IMR-90 (cell line): ENCODE measurements at regions not wholly inside any gene's neighbourhood (a gene's known extent, or its start where the extent isn't known, plus 50 kb on each side); places are given as distances from the start of the nearest gene placed in this dataset.

Source experiments
- ATAC-seq: fragments of 200-7000 bp; cut with Tn5 transposase; 2 replicates; pipeline ENCODE4 v1.9.1; 2020; ENCODE audit warnings: low read depth, mild to moderate bottlenecking, moderate library complexity
- BruUV-seq: library from RNA; stranded (reverse); fragments of 400-500 nt; replicated peaks from 2 replicates; lab custom pipeline; 2021; lab: Mats Ljungman, UMichigan
- CTCF ChIA-PET: fragments of 300-600 bp; formaldehyde crosslinking; extraction: SDS; loops from one replicate; lab custom pipeline; 2021; ENCODE audit warnings: antibody characterized with exemption; lab: Yijun Ruan, JAX
- POLR2A ChIA-PET: fragments of 300-600 bp; sonication (Branson Sonifier 250); formaldehyde crosslinking; loops from one replicate; lab custom pipeline; 2022; ENCODE audit warnings: antibody characterized with exemption; ENCODE audit not compliant: unreplicated experiment; lab: Charles Lee
- DNase-seq: peaks from one replicate; pipeline ENCODE4 v3.0.0; 2013
- H2AFZ ChIP-seq: replicated peaks from 2 replicates; pipeline ENCODE3; 2013; ENCODE audit warnings: low read length, mild to moderate bottlenecking; ENCODE audit not compliant: poor library complexity
- H2AK5ac ChIP-seq: 2 replicates; pipeline ENCODE4 v1.6.1; 2013; ENCODE audit warnings: low read depth, low read length, inconsistent platforms
- H2AK9ac ChIP-seq: replicated peaks from 2 replicates; pipeline ENCODE3; 2013; ENCODE audit warnings: mild to moderate bottlenecking, low read depth, low read length, moderate library complexity; ENCODE audit not compliant: poor library complexity
- H2BK120ac ChIP-seq: 2 replicates; pipeline ENCODE4 v1.6.1; 2013; ENCODE audit warnings: low read depth, low read length, inconsistent platforms
- H2BK15ac ChIP-seq: 3 replicates; pipeline ENCODE4 v1.6.1; 2013; ENCODE audit warnings: low read depth, low read length, inconsistent platforms
- H2BK20ac ChIP-seq: 2 replicates; pipeline ENCODE4 v1.6.1; 2013; ENCODE audit warnings: low read depth, mild to moderate bottlenecking, inconsistent platforms, low read length, moderate library complexity
- H2BK5ac ChIP-seq: 2 replicates; pipeline ENCODE4 v1.6.1; 2013; ENCODE audit warnings: mild to moderate bottlenecking, low read depth, low read length, inconsistent platforms; ENCODE audit not compliant: poor library complexity, severe bottlenecking
- H3K14ac ChIP-seq: replicated peaks from 2 replicates; pipeline ENCODE4 v1.6.1; 2013; ENCODE audit warnings: low read depth, low read length, inconsistent platforms
- H3K18ac ChIP-seq: 2 replicates; pipeline ENCODE4 v1.6.1; 2013; ENCODE audit warnings: low read depth, low read length, control low read depth
- H3K23ac ChIP-seq: 2 replicates; pipeline ENCODE4 v1.6.1; 2013; ENCODE audit warnings: low read depth, low read length, inconsistent platforms
- H3K27ac ChIP-seq: 2 replicates; pipeline ENCODE4 v1.5.1; 2013; ENCODE audit warnings: mild to moderate bottlenecking, control low read depth, low read length; ENCODE audit not compliant: insufficient read depth
- H3K27me3 ChIP-seq: 2 replicates; pipeline ENCODE4 v1.6.1; 2013; ENCODE audit warnings: low read length; ENCODE audit not compliant: control insufficient read depth, insufficient read depth
- H3K36me3 ChIP-seq: 2 replicates; pipeline ENCODE4 v1.6.1; 2013; ENCODE audit warnings: low read length, mixed read lengths; ENCODE audit not compliant: control insufficient read depth, insufficient read depth
- H3K4ac ChIP-seq: 2 replicates; pipeline ENCODE4 v1.6.1; 2013; ENCODE audit warnings: low read depth, low read length, inconsistent platforms
- H3K4me1 ChIP-seq: 2 replicates; pipeline ENCODE4 v1.6.1; 2013; ENCODE audit warnings: low read length, mixed read lengths; ENCODE audit not compliant: control insufficient read depth, insufficient read depth
- H3K4me2 ChIP-seq: 2 replicates; pipeline ENCODE4 v1.6.1; 2013; ENCODE audit warnings: low read depth, mild to moderate bottlenecking, control low read depth, low read length, moderate library complexity
- H3K4me3 ChIP-seq: 2 replicates; pipeline ENCODE4 v1.5.1; 2013; ENCODE audit warnings: low read depth, mild to moderate bottlenecking, control low read depth, low read length, moderate library complexity; ENCODE audit not compliant: insufficient read depth
- H3K56ac ChIP-seq: 2 replicates; pipeline ENCODE4 v1.6.1; 2013; ENCODE audit warnings: low read length, inconsistent platforms; ENCODE audit not compliant: insufficient read depth; ENCODE audit errors: extremely low read depth
- H3K79me1 ChIP-seq, 2 experiments: 2 replicates each; pipeline ENCODE4 v1.6.1; 2013; ENCODE audit warnings: low read length in 2 of 2, inconsistent platforms in 1 of 2, low read depth in 1 of 2
- H3K9ac ChIP-seq: 2 replicates; pipeline ENCODE4 v1.6.1; 2013; ENCODE audit warnings: low read depth, low read length, control low read depth
- H3K9me1 ChIP-seq: 2 replicates; pipeline ENCODE4 v1.6.1; 2013; ENCODE audit warnings: low read length, inconsistent platforms; ENCODE audit not compliant: insufficient read depth
- H3K9me3 ChIP-seq: 2 replicates; pipeline ENCODE4 v1.6.1; 2013; ENCODE audit warnings: low read length; ENCODE audit not compliant: control insufficient read depth, insufficient read depth
- H4K20me1 ChIP-seq: 2 replicates; pipeline ENCODE4 v1.6.1; 2013; ENCODE audit warnings: low read length, inconsistent platforms; ENCODE audit not compliant: insufficient read depth
- H4K5ac ChIP-seq: 2 replicates; pipeline ENCODE4 v1.6.1; 2013; ENCODE audit warnings: mild to moderate bottlenecking, low read depth, low read length, control low read depth
- H4K8ac ChIP-seq, 2 experiments: 2 replicates each; pipeline ENCODE4 v1.6.1; 2013; ENCODE audit warnings: low read depth in 2 of 2, low read length in 2 of 2, control low read depth in 1 of 2, inconsistent platforms in 1 of 2
- H4K91ac ChIP-seq: 2 replicates; pipeline ENCODE4 v1.6.1; 2013; ENCODE audit warnings: low read depth, low read length, inconsistent platforms; ENCODE audit not compliant: insufficient read depth
- CEBPB ChIP-seq: IDR thresholded peaks from 2 replicates; pipeline ENCODE4 v1.6.1; 2012; ENCODE audit warnings: low read depth, low read length, improper control_type of control experiment
- NFE2L2 ChIP-seq: fragments of 150-350 bp; IDR thresholded peaks from 2 replicates; pipeline ENCODE4 v1.6.1; 2016; ENCODE audit warnings: low read depth, mild to moderate bottlenecking, low read length
- WGBS, 2 experiments: methylation state at CpG; one replicate each; pipeline versions ENCODE4 v1.1.5 to v1.1.7; 2013; ENCODE audit warnings: missing lambda C conversion rate in 2 of 2; ENCODE audit not compliant: insufficient read length in 1 of 2; ENCODE audit errors: extremely low coverage in 2 of 2; 5-methylcytosine and 5-hydroxymethylcytosine counted together
- dilution Hi-C: fragments of 300-500 bp; cut with HindIII; formaldehyde crosslinking; loops from one replicate; pipeline ENCODE4 v1.14.3; 2018; ENCODE audit warnings: low sequenced_read_pairs; ENCODE audit not compliant: unreplicated experiment
- in situ Hi-C: fragments of 300-500 bp; cut with MboI; formaldehyde crosslinking; loops from 3 replicates; pipeline ENCODE4 v1.14.3; 2019; ENCODE audit warnings: low sequenced_read_pairs, inconsistent platforms, mixed read lengths
- intact Hi-C: fragments of 100-400 bp; cut with micrococcal nuclease; formaldehyde crosslinking; loops from 2 replicates; pipeline ENCODE4 v1.10.0; 2022

DNA sequence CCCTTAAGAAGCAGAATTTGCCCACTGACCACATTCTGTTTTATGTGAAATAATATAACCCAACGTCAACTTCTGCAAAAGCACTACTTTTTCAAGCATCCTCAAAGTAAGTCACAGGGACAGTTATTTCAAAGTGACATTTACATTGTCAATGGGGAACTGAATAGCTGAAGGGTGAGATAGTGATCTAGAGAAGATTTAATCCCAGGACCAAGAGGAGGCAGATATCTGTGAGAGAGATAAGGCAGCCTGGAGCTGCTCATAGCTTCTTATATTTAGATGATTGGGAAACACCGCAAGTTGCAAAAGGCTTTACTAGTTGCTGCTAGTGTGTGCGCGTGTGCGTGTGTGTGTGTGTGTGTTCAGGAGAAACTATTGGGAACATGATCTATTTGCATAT, 210.4 kb upstream of the RFX3 start:
- no peak overlapping the region for H4K91ac ChIP-seq
- no peaks in the 10 kb centered on the region for H3K9me3 ChIP-seq
- no peak overlapping the region for H3K14ac ChIP-seq
- no peak overlapping the region for H3K4ac ChIP-seq
- no peak overlapping the region for H2BK20ac ChIP-seq
- no peak overlapping the region for H3K56ac ChIP-seq
- ChIA-PET POLR2A (no interaction called here), CTCF (interaction anchor here (0.7 kb wide), 1 partner anchor 135 kb away, joined by 3 read pairs; no protein-coding TSS in a partner anchor)
- no peak overlapping the region for H3K9ac ChIP-seq
- H2BK120ac ChIP-seq = no peak overlapping the region
- H3K4me2 ChIP-seq = no peak overlapping the region
- no peaks in the 10 kb centered on the region for H4K20me1 ChIP-seq
- H3K36me3 ChIP-seq = no peaks in the 10 kb centered on the region
- no TSS peak for BruUV-seq
- H2AK9ac ChIP-seq = no peak overlapping the region
- dilution Hi-C loops (no loop called here), intact Hi-C loops (loop anchor here (10.0 kb wide), 1 partner anchor 169 kb away; no protein-coding TSS in a partner anchor), in situ Hi-C loops (loop anchor here (10.0 to 25.0 kb wide), 2 partner anchors 326 to 489 kb away; no protein-coding TSS in a partner anchor)
- H2AK5ac ChIP-seq = no peak overlapping the region
- H3K27ac ChIP-seq = no peak overlapping the region
- H4K8ac ChIP-seq = no peak overlapping the region
- H2BK5ac ChIP-seq = no peak overlapping the region
- H3K23ac ChIP-seq = no peak overlapping the region
- no peak overlapping the region for H2BK15ac ChIP-seq
- no peaks in the 10 kb centered on the region for H3K27me3 ChIP-seq
- TF ChIP-seq NFE2L2 (no peak), CEBPB (0 out of 2 replicates have a peak, but pooled peaks have one; percentile 4)
- H3K4me1 ChIP-seq = peaks cover 3% of the 10 kb centered on the region
- H3K4me3 ChIP-seq = no peak overlapping the region
- no peaks in the 10 kb centered on the region; the same call in 1 of the 2 replicates for H3K9me1 ChIP-seq
- WGBS, 2 experiments = 46% methylated on average over 4 of the region's 5 CpGs; no CpG with 5 or more reads in 1 of the 2 experiments
- no peak overlapping the region for H4K5ac ChIP-seq
- no peak overlapping the region for H3K18ac ChIP-seq
- DNase-seq (peak; percentile 21), ATAC-seq (no peak)
- H3K79me1 ChIP-seq = no peaks in the 10 kb centered on the region
- H2AFZ ChIP-seq = no peak overlapping the region
